ENCODE measurements at regions not wholly inside any gene's neighbourhood (a gene's known extent, or its start where the extent isn't known, plus 50 kb on each side); places are given as distances from the start of the nearest gene placed in this dataset.

- ATAC-seq (ENCODE audit: low read depth), result no peak
- POLR2A ChIA-PET, result no interaction called here
- no peak for TF ChIP-seq CTCF (IDR thresholded peaks at IDR 0.05)
Observed at GRCh38 chr2:40037303-40037702, 258.2 kb upstream of the THUMPD2 start.

GRCh38 chr2:40036241-40036640, 257.2 kb upstream of the THUMPD2 start:
- DNase-seq (no peak), ATAC-seq (ENCODE audit: low read depth) (no peak)
- H3K4me1 Mint-ChIP-seq, result no peaks in the 10 kb centered on the region
- TF ChIP-seq CTCF (IDR thresholded peaks at IDR 0.05), result no peak
- H3K27me3 Mint-ChIP-seq, result no peaks in the 10 kb centered on the region
- POLR2A ChIA-PET, result no interaction called here
- H3K9me3 Mint-ChIP-seq, result no peaks in the 10 kb centered on the region
- H3K36me3 Mint-ChIP-seq (ENCODE audit: low read depth), result no peaks in the 10 kb centered on the region
- no peak overlapping the region for H3K4me3 Mint-ChIP-seq
- no peak overlapping the region for H3K27ac Mint-ChIP-seq
- intact Hi-C loops (cut with micrococcal nuclease), result no loop called here
- CTCF ChIA-PET, result no interaction called here

More at GRCh38 chr2:40037303-40037702, 258.2 kb upstream of the THUMPD2 start:
- no peaks in the 10 kb centered on the region for H3K36me3 Mint-ChIP-seq (ENCODE audit: low read depth)
- no peak for DNase-seq
- no peaks in the 10 kb centered on the region for H3K4me1 Mint-ChIP-seq
- intact Hi-C loops (cut with micrococcal nuclease), result no loop called here
- no peak overlapping the region for H3K27ac Mint-ChIP-seq
- H3K27me3 Mint-ChIP-seq, result no peaks in the 10 kb centered on the region
- CTCF ChIA-PET, result no interaction called here
- H3K9me3 Mint-ChIP-seq, result no peaks in the 10 kb centered on the region
- no peak overlapping the region for H3K4me3 Mint-ChIP-seq

- ChIA-PET POLR2A (no interaction called here), CTCF (no interaction called here)
- TF ChIP-seq CTCF (IDR thresholded peaks at IDR 0.05), result no peak
- Mint-ChIP-seq H3K36me3 (ENCODE audit: low read depth) (no peaks in the 10 kb centered on the region), H3K27ac (no peak overlapping the region), H3K27me3 (no peaks in the 10 kb centered on the region), H3K4me1 (no peaks in the 10 kb centered on the region), H3K9me3 (peaks cover 2% of the 10 kb centered on the region), H3K4me3 (no peak overlapping the region)
- intact Hi-C loops (cut with micrococcal nuclease), result no loop called here
- ATAC-seq (ENCODE audit: low read depth) (no peak), DNase-seq (no peak)
Observed at GRCh38 chr2:40034801-40035200, 255.7 kb upstream of the THUMPD2 start.

GRCh38 chr2:40034198-40034597, 255.1 kb upstream of the THUMPD2 start:
- Mint-ChIP-seq H3K27me3 (no peaks in the 10 kb centered on the region), H3K36me3 (ENCODE audit: low read depth) (no peaks in the 10 kb centered on the region), H3K27ac (no peak overlapping the region), H3K9me3 (peaks cover 2% of the 10 kb centered on the region), H3K4me1 (peaks cover 3% of the 10 kb centered on the region), H3K4me3 (no peak overlapping the region)
- no peak for ATAC-seq (ENCODE audit: low read depth)
- no peak for DNase-seq
- CTCF ChIA-PET, result no interaction called here
- intact Hi-C loops (cut with micrococcal nuclease), result no loop called here
- no peak for TF ChIP-seq CTCF (IDR thresholded peaks at IDR 0.05)
- POLR2A ChIA-PET, result no interaction called here

GRCh38 chr2:40033781-40034180, 254.7 kb upstream of the THUMPD2 start:
- peaks cover 7% of the 10 kb centered on the region for H3K4me1 Mint-ChIP-seq
- TF ChIP-seq CTCF (IDR thresholded peaks at IDR 0.05), result no peak
- ChIA-PET CTCF (no interaction called here), POLR2A (no interaction called here)
- H3K4me3 Mint-ChIP-seq, result no peak overlapping the region
- no peak overlapping the region for H3K27ac Mint-ChIP-seq
- DNase-seq, result no peak
- no peak for ATAC-seq (ENCODE audit: low read depth)
- no peaks in the 10 kb centered on the region for H3K27me3 Mint-ChIP-seq
- intact Hi-C loops (cut with micrococcal nuclease), result no loop called here
- peaks cover 2% of the 10 kb centered on the region for H3K9me3 Mint-ChIP-seq
- no peaks in the 10 kb centered on the region for H3K36me3 Mint-ChIP-seq (ENCODE audit: low read depth)
